Ishikawa (cell line): ENCODE measurements at regions not wholly inside any gene's neighbourhood (a gene's known extent, or its start where the extent isn't known, plus 50 kb on each side); places are given as distances from the start of the nearest gene placed in this dataset.

Experiments used
- CEBPB ChIP-seq: IDR thresholded peaks from 2 replicates; pipeline ENCODE4 v1.6.1; 2012
- USF1 ChIP-seq: IDR thresholded peaks from 2 replicates; pipeline ENCODE4 v1.6.1; 2012
- TF ChIP-seq, protein P1 (sequence below): IDR thresholded peaks from 2 replicates; pipeline ENCODE4 v1.6.1; 2012

DNA sequence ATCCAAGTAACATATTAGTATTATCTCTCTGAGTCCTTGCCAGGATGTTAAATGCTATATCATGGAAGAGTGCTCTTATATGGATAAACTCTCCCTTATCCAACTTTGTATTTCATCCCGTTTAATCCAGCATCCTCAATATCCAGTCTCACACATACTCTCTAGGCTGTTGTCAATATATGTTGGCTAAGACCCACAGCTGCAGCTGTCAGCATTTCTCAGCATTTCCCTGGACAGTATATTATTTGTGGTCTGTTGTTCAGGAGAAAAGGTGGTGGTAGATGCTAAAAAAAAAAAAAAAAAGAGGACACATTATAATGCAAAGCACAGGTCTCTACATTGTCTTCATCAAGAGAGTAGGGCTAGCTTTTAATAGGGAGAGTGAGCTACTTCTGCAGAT, 1368.0 kb upstream of the ZEB2 start:
- TF ChIP-seq CEBPB (no peak), USF1 (no peak)
- TF ChIP-seq, protein P1, sequence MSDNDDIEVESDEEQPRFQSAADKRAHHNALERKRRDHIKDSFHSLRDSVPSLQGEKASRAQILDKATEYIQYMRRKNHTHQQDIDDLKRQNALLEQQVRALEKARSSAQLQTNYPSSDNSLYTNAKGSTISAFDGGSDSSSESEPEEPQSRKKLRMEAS = no peak
